ENCODE measurements at regions not wholly inside any gene's neighbourhood (a gene's known extent, or its start where the extent isn't known, plus 50 kb on each side); places are given as distances from the start of the nearest gene placed in this dataset.

DNA sequence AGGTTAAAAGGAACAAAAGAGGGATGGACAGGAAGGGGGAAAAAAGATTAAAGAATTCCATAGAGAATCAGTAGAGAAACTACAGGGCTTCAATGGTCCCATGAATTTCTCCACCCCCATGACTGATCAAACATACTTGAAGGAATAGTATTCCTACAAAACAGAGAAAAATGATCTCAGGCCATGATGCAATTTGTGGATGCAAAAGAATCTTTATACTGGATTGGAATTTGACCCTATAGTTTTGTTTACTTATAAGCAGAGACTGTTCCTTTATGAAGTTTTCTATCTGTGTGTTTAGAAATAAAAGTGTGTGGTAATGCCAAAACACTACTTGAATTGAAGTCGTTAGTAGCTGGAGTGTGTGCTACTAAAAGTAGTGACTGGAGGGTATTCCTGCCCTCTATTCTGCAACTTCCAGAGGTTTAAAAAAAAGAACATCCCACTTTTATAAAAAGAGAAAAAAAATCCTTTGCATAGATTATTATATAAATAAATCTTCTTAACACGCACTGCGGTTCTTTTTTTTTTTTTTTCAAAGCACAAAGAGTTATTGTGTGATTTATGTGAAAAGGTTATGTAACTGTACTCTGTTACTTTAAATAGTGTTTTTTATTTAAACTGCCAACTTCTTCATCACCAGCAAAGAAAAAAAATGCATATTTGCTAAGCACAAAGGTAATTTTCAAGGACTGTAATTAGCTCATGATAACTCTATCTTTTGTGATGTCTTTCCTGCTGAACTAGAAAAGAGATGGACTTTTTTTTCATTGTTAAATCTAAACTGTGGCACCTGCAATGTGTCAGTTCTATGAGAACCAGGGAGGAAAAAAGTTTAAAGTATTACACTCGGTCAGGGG, 214.5 kb upstream of the CITED2 start:
- TF ChIP-seq CTCF (conservative IDR thresholded peaks at IDR 0.05; ENCODE audit: low read depth, low read length) (no peak), EZH2 (IDR thresholded peaks at IDR 0.05; ENCODE audit: borderline replicate concordance, low read depth, low read length, poor library complexity, severe bottlenecking) (no peak)

All from A673 (cell line).